ENCODE measurements at regions not wholly inside any gene's neighbourhood (a gene's known extent, or its start where the extent isn't known, plus 50 kb on each side); places are given as distances from the start of the nearest gene placed in this dataset.
A peak's percentile ranks its signal among the peaks of the same experiment; 100 is the strongest.
"Not testable (repeated sequence)": the region's sequence is repeated elsewhere in the genome, so short reads cannot be mapped to it uniquely, and the experiment has no call there.

- DNase-seq: no peak
Measured at GRCh38 chr2:207321514-207321913, 155.8 kb upstream of the KLF7 start.

- no peak for DNase-seq
Measured at GRCh38 chr2:207324001-207324400, 158.3 kb upstream of the KLF7 start.

GRCh38 chr2:207327513-207327912, 161.8 kb upstream of the KLF7 start:
- DNase-seq: no peak

- no peak for DNase-seq
Measured at GRCh38 chr2:207328944-207329386, 163.2 kb upstream of the KLF7 start.

- DNase-seq: peak in 1 of 51 donors; percentile 1
Measured at GRCh38 chr2:207330912-207331311, 165.2 kb upstream of the KLF7 start.

GRCh38 chr2:207331674-207332073, 165.9 kb upstream of the KLF7 start:
- no peak for DNase-seq

GRCh38 chr2:207332480-207333212, 166.9 kb upstream of the KLF7 start:
- no peak for DNase-seq

GRCh38 chr2:207333599-207334300, 168.0 kb upstream of the KLF7 start:
- DNase-seq: no peak

- DNase-seq: no peak
Measured at GRCh38 chr2:207334301-207334623, 168.5 kb upstream of the KLF7 start.

GRCh38 chr2:207334624-207335371, 169.1 kb upstream of the KLF7 start:
- peak in 14 of 51 donors; percentile 7 to 58 (median 24) for DNase-seq

GRCh38 chr2:207337234-207338219, 171.8 kb upstream of the KLF7 start:
- DNase-seq: no peak

- DNase-seq: no peak
Measured at GRCh38 chr2:207338220-207338607, 172.5 kb upstream of the KLF7 start.

GRCh38 chr2:207338610-207339009, 172.9 kb upstream of the KLF7 start:
- no peak for DNase-seq

GRCh38 chr2:207341112-207341750, 175.5 kb upstream of the KLF7 start:
- DNase-seq: no peak

- no peak for DNase-seq
Measured at GRCh38 chr2:207341804-207342203, 176.1 kb upstream of the KLF7 start.

- DNase-seq: not testable (repeated sequence)
Measured at GRCh38 chr2:207344596-207345394, 179.0 kb upstream of the KLF7 start.

GRCh38 chr2:207351171-207351570, 178.6 kb upstream of the CREB1 start:
- no peak for DNase-seq

- DNase-seq: peak in 18 of 51 donors; percentile 2 to 36 (median 14)
Measured at GRCh38 chr2:207352978-207353671, 176.6 kb upstream of the CREB1 start.

GRCh38 chr2:207353836-207354235, 175.9 kb upstream of the CREB1 start:
- DNase-seq: no peak
